DOHH2 (cell line): ENCODE measurements at regions not wholly inside any gene's neighbourhood (a gene's known extent, or its start where the extent isn't known, plus 50 kb on each side); places are given as distances from the start of the nearest gene placed in this dataset.

ENCODE experiments used
- CTCF ChIP-seq: fragments of 200-600 bp; sonication (generic); IDR thresholded peaks from one replicate; pipeline ENCODE4 v1.5.1; 2014; ENCODE audit warnings: antibody characterized with exemption, mild to moderate bottlenecking, low read depth, low read length; ENCODE audit not compliant: poor library complexity, severe bottlenecking
- EZH2phosphoT487 ChIP-seq: fragments of 200-600 bp; sonication (generic); IDR thresholded peaks from 2 replicates; pipeline ENCODE4 v1.6.1; 2017; ENCODE audit warnings: borderline replicate concordance, mild to moderate bottlenecking, antibody characterized with exemption, low read length, moderate library complexity, mixed read lengths

- TF ChIP-seq CTCF (no peak), EZH2phosphoT487 (no peak)
These were observed 296.3 kb upstream of the SGO1 start for GRCh38 chr3:20482350-20482749.
